A172 (cell line): ENCODE measurements at regions not wholly inside any gene's neighbourhood (a gene's known extent, or its start where the extent isn't known, plus 50 kb on each side); places are given as distances from the start of the nearest gene placed in this dataset.
"Not testable (repeated sequence)": the region's sequence is repeated elsewhere in the genome, so short reads cannot be mapped to it uniquely, and the experiment has no call there.

Experiments
- DNase-seq: peaks from one replicate; pipeline ENCODE4 v3.0.0-alpha.2; 2015; ENCODE audit warnings: low spot score

DNA sequence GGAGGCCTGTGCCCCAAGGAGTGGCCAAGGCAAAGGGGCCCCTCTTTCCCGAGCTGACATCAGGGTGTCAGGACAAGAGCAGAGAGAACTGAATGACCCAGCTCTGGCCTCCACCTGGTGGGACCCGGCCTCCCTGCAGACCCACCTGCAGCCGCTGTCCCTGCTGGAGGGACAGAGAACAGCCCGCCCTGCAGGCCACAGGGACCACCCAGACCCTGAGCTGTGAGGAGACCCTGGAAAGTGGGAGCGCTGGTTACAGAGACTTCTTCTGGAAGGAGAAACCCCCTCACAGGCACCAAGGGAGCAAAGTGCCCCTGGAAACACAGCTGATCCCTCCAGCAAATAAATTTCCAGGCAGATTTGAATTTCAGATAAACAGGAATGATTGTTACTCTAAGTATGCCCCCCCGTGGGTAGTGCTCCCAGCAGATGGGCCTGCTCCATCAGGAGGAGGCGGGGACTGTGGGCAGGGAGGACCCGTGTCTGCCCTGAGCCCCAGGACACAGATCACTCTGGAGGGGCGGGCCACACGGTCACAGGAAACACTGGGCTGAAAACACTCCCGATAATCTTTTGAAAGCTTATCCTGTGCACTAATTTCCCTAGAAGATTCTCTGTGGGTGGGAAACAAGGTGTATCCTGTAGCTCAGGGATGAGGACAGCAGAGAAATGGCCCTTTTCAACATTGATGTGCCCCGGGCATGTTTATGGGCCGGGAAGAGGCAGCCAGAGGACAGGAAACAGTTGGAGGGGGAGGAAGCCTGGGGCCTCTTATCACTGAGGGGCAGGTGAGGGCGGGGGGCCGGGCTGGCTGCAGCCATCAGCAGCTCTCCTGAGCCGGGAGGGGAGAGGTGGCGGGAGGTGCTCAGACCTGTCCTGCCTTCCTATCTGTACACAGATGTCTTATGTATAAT lies 276.0 kb downstream of the ADGRD1 start:
- DNase-seq = no peak

DNA sequence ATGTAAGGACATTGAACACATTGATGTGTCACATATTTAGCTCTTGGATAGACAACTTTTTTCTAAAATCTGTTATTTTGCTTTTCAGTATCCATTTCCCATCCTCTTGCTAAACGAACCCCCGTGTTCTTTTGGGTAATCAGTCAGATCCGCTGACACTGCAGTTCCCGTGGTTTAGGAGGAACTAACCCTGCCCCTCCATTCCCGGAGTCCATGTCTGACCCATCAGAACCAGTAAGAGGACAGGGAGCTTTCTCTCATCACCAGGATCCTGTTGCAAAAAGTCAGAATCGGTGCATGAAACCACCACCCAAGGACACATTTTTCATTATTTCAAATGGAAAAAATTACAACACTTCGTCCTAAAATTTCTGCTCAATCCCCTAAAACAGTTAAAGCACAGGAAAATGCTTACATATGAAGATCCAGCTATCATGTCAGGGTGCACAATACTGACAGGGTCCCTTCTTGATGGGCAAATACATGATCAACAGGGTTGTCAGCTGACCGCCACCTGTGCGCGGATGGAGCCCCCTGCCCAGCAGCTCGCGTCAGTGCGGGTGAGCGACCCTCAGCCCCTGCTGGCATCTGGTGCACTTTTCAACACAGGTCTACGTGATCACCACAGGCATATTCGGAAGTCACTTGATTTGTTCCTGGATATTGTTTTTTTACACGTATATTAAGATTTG lies 276.8 kb downstream of the ADGRD1 start:
- DNase-seq = no peak

DNA sequence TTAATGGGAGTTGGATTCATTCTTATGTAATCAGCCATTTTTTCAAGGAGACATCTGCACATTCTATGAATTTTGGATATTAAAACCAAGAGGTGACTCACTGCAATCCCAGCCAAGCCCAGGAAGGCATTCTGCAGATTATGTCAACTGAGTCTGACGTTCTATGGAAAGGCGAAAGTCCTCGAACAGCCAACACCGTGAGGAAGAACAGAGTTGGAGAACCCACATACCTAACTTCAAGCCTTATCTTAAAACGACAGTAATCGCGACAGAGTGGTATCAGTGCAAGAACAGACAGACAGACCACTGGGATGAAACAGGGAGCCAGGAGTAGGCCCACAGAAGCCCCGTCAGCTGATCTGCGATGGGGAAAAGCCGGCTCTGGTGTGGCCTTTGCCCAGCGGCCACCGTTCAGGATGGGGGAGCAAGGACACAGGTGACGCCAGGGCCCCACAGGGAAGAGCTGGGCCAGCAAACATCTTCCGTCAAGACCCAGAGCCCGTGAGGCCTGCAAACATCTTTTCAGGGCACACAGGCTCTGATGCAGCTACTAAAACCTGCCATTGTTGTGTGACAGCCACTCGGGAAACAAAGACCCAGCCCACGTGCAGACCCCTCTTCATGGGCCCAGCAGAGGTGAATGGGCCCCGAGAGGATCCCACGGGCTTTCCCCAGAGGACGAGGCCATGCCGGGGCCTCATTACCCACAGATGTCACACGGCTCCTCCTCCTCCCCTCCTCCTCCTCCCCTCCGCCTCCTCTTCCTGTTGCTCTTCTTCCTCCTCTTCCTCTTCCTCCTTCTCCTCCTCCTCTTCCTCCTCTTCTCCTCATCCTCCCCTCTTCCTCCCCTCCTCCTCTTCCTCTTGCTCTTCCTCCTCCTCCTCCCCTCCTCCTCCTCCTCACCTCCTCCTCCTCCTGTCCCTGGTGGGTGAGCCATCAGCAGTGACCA lies 277.6 kb downstream of the ADGRD1 start:
- no peak for DNase-seq

DNA sequence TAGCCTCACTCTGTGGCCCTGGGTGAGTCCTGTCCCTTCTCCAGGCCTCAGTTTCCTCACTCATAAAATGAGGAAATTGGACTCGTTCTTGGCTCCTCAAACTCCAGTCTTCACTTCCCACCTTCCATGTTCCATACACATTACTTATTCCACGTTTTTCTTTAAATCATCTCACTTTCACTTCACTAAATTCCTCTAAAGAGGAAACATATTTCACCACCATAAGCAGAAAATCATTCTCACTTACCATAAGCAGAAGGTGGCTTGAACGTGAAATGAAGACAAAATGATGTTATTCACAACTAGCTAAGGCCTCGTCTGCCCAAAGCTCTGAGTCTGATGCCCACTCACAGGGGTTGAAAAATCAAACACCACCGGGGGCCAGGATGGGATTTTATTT lies 278.3 kb downstream of the ADGRD1 start:
- no peak for DNase-seq

DNA sequence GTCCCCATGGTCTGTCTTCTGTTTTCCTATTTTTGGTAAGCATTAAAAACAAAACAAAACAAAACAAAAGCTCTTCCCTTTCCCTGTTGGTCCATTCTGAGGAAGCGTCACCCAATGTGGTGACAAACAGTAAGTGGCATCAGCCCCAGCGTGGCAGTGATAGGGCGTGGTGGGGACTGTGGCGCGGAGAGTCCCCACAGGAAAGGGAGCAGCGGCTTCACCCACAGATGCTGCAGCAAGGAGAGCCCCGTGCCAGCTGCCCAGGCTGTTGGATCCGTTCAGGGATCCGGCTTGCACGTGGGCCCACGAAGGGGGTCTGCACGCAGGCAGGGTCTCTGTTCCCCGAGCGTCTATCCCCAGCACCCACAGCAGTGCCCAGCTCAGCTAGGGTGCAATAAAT lies 279.2 kb downstream of the ADGRD1 start:
- DNase-seq = not testable (repeated sequence)

DNA sequence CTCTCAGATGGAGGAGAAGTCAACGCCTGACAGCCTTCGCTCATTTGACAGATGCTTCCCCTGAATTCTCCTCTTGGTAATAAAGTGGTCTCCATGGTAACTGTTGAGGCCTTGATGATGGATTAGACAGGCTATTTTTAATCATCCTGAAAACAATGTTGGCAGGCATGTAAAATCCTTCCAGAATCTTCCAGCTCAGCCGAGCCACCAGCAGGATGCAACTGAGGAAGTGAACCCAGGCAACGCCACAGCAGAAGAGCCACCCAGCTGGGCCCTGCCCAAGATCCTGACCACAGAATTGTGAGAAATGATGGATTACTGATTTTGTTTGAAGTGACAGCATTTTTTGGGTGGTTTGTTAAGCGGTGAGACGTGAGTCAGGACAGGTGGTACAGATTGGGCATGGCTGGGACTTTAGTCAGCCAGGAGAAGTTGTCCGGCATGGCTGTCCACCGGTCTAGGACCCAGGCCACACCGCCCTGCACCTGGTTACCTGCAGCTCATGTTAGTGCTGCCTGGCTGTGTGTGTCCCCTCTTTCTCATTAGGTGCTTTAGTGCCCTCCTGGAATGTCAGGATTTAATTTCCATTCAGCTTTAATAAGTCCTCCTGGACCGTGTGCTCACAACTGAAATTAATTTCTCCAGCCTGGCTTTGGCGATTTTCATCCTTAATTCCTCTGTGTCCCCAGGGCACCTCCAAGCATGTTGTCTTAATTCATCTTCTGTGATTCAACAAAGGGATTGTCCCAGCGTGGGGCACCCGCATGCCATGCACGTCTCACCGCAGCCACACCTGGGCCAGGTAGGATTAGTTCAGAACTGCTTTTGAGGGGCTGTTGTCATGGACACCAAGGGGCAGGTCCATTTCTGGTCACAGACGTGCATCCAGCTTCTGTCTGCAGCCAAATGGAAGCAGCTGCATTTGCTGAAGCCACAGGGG lies 280.4 kb downstream of the ADGRD1 start:
- DNase-seq = not testable (repeated sequence)

DNA sequence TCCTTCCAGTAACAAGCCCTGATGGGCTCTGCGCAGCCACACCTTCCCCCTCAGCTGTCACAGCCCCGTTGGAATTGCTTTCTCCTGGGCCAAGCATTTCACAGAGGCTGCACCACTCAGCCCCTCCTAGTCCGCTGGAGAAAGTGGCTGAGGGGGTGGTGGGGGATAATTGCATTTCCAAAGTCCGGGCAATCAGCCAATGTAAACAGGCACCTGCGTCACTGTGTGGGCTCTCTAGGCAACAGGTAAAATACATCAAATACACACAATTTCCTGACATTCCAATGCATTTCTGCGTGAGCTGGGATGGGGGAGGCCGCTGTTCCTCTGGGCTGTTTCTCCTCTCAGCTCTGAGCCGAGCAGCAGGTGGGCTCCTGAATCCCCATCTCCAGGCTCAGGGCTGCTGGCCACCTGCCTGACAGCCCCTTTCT lies 281.1 kb downstream of the ADGRD1 start:
- DNase-seq = not testable (repeated sequence)

DNA sequence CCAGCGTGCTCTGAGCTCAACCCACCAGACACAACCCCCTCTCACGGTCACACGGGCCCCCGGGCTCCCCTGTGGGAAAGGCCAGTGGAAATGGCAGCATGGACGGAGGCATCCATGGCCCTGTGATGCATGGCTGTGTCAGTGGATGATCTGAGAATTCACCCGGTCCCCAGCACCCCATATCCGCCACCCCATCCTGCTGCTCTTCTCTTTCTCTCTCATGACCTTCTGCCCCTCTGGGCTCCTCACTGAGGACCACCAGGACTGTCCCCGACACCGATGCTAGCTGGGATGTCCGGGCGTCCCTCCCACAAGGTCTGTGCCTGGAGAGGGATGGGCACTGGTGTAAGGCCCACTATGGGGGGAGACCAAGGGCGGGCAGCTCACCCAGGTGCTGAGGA lies 282.2 kb downstream of the ADGRD1 start:
- DNase-seq = no peak

DNA sequence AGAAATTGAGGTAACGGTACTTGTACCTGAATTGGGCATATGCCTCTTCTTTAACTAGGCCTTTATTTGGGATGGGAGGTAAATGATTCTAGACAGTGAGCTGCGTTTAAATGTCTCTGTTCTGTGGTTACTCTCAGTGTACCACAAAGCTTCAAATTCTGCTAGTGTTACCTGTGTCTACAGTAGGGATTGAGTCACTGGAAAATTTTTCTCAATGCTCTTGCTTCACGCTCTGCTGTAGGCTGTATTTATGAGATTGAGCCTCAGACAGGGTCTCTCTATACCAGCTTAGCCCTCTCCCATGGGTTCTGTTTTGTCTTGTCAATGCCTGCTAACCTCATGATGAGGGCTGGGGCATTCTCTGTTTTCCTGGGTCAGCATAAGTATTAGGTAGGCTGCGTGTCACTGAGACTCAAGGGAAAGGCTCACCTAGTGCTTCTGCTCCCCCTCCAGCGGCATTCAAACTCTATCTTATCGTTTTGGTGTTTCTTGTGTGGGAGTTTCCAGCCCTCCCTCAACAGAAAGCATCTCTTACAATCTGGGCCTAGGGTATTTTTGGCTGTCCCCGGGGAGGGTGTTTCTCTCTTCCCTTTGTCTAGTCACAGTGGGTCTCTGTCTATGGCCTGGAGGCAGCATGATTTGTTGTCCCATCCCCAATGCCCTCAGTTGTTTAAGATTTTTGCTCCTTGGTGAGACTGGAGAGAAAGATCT lies 285.8 kb downstream of the ADGRD1 start:
- no peak for DNase-seq

DNA sequence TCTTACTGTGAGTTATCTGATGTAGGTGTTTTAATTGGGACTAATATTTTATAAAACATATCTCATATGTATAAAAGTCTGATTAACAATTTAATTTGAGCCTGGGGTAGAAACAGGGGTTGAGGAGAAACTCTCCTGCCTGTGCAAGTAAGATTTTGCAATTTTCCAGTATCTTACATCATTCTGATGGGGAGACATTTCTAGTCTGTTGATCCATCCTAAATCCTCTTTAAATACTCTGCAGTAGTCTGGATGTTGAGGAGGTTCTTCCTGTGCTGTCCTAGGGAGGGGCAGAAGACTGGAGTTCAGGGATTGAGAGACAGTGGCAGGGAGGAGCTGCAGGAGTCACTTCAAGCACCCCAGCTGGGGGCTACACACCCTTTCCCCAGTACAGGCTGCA lies 287.8 kb downstream of the ADGRD1 start:
- no peak for DNase-seq

DNA sequence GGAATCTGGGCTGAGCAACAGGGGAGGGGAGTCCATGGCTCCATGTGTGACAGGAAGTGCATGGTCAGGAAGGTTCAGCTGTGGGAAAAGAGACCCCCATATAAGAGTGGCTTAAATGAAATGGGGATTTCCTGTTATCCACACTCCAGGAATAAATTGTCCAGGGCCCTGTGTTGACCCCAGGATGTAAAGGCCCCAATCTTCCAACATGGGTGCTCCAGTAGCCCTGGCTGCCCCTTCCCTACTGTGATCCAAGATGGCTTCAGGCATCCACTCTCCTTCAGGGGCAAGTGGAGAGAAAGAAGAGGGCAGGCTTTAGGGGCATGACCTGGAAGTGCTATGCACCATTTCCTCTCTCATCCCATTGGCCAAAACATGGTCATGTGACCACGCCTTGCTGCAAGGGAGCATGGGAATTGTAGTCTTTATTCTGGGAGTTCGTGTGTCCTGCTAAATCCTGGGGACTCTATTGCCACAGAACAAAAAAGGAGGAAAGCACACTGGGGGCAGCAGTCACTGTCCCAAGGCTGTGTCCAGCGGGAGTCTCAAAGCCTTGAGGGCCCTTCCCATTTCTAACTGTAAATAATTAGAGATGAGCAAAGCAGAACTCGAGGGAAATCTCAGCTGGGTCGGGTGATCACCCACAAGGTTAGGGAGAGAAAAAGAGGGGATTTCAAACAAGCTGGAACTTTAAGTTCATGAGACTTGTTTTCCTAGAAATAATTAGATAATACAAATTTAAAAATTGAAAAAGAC lies 289.2 kb downstream of the ADGRD1 start:
- peak; percentile 64 for DNase-seq

DNA sequence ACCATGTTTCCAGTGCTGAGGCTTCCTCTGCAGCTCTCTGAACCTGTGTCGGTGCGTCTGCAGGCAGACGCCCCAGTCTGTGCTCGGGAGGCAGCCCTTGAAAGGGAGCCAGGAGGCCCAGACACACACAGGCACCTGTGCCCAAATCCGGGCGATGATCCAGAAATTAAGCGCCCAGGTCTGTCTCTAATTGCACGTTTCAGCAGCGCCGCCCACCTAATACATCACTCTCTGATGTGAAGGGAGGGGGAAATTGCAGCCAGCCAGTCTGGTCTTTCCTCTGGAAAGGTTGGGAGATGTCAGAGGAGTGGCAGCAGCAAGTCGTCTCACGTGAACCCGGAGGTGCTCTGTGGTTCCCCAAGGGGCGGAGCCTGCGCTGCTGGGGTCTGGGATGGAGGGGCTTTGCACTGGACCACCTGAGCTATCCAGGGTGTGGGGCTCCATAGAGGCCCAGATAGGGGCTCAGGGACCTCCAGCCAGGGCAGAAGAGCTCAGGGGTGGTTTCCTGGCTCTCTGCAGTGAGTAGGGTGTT lies 290.5 kb downstream of the ADGRD1 start:
- DNase-seq = not testable (repeated sequence)

DNA sequence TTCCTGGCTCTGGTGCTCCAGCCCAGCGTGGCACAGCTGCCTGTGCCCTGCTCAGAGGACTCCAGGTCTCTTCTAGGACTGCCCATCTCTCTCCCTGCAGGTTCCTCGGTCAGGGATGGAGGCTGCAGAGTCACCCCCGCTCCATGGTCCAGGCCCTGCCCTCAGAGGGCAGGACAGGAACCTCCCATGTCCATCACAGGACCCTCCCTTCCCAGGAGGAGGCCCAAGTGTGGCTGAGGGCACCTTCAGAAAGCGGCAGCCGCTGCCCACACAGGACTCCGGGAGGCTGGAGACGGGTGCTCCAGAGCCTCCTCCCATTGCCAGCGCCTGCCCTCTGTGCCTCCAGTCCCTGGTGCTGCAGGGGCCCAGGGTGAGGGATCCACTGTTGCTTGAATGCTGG lies 291.5 kb downstream of the ADGRD1 start:
- not testable (repeated sequence) for DNase-seq

DNA sequence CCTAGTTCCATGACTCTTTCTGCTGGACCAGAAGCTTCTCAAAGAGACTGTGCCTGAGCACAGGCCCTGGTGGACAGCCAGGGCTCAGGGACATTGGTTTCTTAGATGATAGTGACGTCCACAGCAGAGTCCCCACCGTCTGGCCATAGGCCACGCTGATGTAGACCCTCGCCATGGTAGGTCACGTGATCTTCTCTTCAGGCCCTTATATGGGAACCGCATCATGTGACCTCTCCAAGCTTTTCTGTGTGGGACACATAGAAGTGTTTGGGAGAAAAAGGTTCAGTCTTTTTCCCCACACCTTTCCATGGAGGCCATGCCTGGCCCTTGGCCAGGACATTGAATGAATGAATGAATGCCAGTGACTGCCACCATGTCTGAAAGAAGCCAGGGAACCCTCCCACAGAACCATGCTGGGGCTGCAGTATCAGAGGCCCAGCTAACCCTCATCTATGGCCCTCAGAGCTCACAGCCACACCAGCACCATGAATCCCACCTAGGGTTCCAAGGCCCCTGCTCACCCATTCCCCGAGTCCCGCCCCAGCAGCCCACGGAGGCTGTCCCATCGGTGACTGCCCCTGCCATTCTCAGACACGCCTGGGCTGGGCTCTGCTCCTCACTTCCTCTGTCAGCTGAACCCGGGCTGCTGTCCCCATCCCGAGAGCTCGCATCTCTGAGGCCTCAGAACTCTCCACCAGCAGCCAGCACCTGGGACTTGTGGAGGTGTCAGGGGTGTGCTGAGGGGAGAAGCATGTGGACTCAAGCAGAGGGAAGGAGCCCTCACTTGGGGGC lies 292.1 kb downstream of the ADGRD1 start:
- no peak for DNase-seq

DNA sequence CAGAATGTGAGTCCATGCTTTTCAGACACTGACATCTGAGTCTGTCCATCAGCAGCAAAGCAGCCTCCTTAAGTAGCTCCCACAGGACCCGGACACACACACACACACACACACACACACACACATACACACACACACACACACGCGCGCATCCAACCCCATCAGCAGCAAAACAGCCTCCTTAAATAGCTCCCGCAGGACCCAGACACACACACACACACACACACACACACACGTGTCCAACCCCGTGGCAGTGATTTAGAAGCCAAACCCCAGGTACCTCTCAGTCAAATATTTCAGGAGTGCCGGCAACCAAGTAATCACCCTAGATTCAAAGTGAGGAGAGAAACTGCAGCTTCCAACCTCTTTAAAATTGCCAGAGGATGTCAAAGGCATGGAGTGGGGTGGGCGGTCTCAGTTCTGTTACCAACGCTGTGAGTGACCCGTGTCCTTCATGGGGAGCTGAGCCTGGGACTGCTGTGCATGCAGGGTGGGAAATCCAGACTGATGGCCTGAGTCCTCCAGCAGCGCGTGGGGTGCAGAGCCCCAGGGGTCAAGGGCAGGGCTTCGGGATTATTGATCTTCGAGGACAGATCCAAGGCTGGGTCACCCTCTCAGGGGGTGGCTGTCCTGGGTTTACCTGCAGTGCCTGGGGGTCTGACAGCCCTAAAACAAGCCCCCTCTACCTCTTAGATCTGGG lies 293.5 kb downstream of the ADGRD1 start:
- DNase-seq = not testable (repeated sequence)

DNA sequence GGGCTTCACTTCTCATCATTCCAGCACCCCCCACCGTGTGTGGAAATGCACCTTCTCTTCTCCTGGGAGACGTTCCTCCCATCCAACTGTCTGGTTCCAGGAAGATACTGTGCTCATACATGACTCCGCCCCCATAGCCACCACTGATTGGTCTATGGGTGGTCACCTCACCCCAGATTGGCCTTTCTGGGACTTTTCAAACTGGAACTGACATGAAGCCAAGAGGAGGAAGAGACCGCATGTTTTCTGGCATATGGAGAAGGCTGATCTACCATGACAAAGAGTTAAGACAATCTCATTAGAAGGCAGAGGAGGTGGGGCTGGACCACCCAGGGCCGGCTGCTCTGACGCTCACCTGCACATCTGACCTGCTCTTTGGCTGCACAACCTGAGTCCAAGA lies 294.2 kb downstream of the ADGRD1 start:
- not testable (repeated sequence) for DNase-seq

DNA sequence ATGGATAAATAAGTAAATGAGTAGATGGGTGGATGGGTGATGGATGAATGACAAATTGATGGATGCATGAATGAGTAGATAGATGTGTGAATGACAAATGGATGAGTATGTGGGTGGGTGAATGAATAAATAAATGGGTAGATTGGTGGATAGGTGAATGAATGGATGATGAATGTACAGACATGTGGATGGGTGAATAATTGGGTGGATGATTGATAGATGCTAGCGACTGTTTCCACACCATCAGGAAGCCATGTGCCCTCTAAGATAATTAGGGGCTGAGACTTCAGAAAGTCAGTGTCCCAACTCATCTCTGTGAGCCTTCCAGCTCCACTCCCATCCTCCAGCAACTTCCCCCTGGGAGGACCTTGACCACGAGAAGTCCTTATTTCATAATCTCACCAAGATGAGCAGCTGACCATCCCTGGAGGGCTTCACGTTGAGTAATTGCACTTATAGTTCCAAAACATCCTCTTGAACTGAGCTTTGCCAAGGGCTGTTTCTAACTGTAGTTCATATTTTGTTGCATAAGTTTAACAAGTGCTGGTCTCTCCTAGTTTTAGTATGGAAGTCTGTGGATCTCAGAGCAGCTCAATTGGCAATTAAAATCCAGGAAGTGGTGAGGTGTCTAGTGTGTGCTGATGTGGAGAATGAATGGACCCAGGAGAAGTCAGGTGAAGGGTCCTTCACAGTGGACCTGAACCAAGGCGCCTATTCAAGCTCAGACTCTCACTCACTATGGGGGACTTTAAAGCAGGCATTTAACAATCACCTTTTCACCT lies 295.7 kb downstream of the ADGRD1 start:
- no peak for DNase-seq
